ENCODE measurements at regions not wholly inside any gene's neighbourhood (a gene's known extent, or its start where the extent isn't known, plus 50 kb on each side); places are given as distances from the start of the nearest gene placed in this dataset.

DNA sequence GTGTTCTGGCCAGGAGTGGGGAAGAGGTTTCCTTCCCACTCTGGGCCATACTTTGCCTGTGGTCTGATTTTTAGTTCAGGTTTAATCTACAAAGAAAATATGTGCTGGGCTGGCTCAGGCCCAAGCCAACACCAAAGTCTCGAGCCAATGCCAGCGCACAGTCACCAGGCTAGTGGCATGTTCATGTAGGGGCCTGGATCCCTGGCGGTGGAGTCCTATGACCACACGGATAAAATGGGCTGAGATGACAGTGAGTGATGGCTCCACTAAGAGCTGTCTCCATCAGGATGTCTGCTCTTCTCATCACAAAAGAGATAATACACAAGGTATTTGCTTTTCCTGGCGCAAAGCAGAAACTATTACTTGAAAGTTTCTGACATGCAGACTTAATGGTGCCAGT lies 92.9 kb upstream of the PTPN3 start:
- no peak overlapping the region for H3K9ac ChIP-seq (replicated peaks in 1 of 4; ENCODE audit: extremely low read depth in 1 of 4, low read depth in 3 of 4, low read length in 3 of 4)
- H3K79me1 ChIP-seq (ENCODE audit: low read depth, low read length) = no peaks in the 10 kb centered on the region
- no peaks in the 10 kb centered on the region for H3K4me1 ChIP-seq (replicated peaks in 1 of 4; ENCODE audit: control insufficient read depth in 3 of 4, insufficient read depth in 4 of 4, low read length in 3 of 4)
- POLR2A ChIA-PET (ENCODE audit: partially characterized antibody) = no interaction called here
- H2BK5ac ChIP-seq (ENCODE audit: low read depth, low read length) = no peak overlapping the region
- FAIRE-seq = no peak
- H3K27me3 ChIP-seq (replicated peaks in 1 of 4; ENCODE audit: control insufficient read depth in 3 of 4, extremely low read depth in 1 of 4, insufficient read depth in 3 of 4, low read length in 3 of 4) = no peaks in the 10 kb centered on the region
- no peaks in the 10 kb centered on the region; a peak in 1 of 4 replicates for H3K9me3 ChIP-seq (ENCODE audit: insufficient read depth in 2 of 2, low read depth in 1 of 2, low read length in 1 of 2)
- CTCF ChIA-PET (ENCODE audit: partially characterized antibody) = interaction anchor here (0.8 to 3.7 kb wide), 4 partner anchors 8 to 21 kb away, joined by 3 to 22 read pairs (median 4); no protein-coding TSS in a partner anchor
- H4K8ac ChIP-seq (ENCODE audit: extremely low read depth, insufficient read depth, low read length) = no peak overlapping the region
- H3K79me2 ChIP-seq (ENCODE audit: control insufficient read depth in 1 of 2, insufficient read depth in 2 of 2, low read length in 2 of 2) = no peaks in the 10 kb centered on the region
- no peak overlapping the region for H2BK15ac ChIP-seq (ENCODE audit: low read length)
- no peak for DNase-seq (ENCODE audit: low read depth in 1 of 2, low spot score in 2 of 2)
- H2AFZ ChIP-seq (ENCODE audit: low read length) = no peak overlapping the region
- no peaks in the 10 kb centered on the region for H3K23me2 ChIP-seq (ENCODE audit: low read depth, low read length)
- H4K20me1 ChIP-seq (replicated peaks in 1 of 2; ENCODE audit: control insufficient read depth in 1 of 2, insufficient read depth in 2 of 2, low read length in 2 of 2) = no peaks in the 10 kb centered on the region
- H3K4ac ChIP-seq (replicated peaks; ENCODE audit: insufficient read length, low read depth, low read length) = no peak overlapping the region
- WGBS, 2 experiments (ENCODE audit: extremely low coverage in 1 of 2, insufficient coverage in 1 of 2, insufficient read length in 1 of 2, insufficient replicate concordance in 2 of 2, low coverage in 1 of 2, low lambda C conversion rate in 2 of 2, missing lambda C conversion rate in 1 of 2) = 90% methylated on average over 5 of the region's 5 CpGs; no CpG with 5 or more reads in 1 of the 2 experiments
- no peak overlapping the region for H3K27ac ChIP-seq (ENCODE audit: low read depth, low read length)
- no peak overlapping the region for H2BK12ac ChIP-seq (ENCODE audit: low read depth, low read length)
- no peaks in the 10 kb centered on the region for H3K36me3 ChIP-seq (ENCODE audit: control insufficient read depth in 2 of 4, insufficient read depth in 4 of 4, low read length in 3 of 4)
- no peak overlapping the region for H4K5ac ChIP-seq (ENCODE audit: insufficient read length, low read depth, low read length)
- H3K14ac ChIP-seq (ENCODE audit: insufficient read length) = no peak overlapping the region
- H3K4me3 ChIP-seq (ENCODE audit: extremely low read depth in 1 of 4, insufficient read depth in 2 of 4, low read depth in 3 of 4, low read length in 4 of 4) = no peak overlapping the region
- H2BK120ac ChIP-seq (replicated peaks; ENCODE audit: low read depth, low read length) = no peak overlapping the region
- no peak overlapping the region for H4K91ac ChIP-seq (replicated peaks; ENCODE audit: insufficient read length, low read length)
- H3K4me2 ChIP-seq (ENCODE audit: insufficient read depth in 1 of 2, low read depth in 2 of 2, low read length in 2 of 2) = no peak overlapping the region
- H2AK5ac ChIP-seq (ENCODE audit: low read depth, low read length) = no peak overlapping the region
- no peak overlapping the region for H3K23ac ChIP-seq (ENCODE audit: insufficient read length)
- H3K18ac ChIP-seq (ENCODE audit: extremely low read depth, low read length) = no peak overlapping the region
- H3K56ac ChIP-seq (replicated peaks; ENCODE audit: insufficient read length, low read depth, low read length) = no peak overlapping the region
- no peak overlapping the region for H2BK20ac ChIP-seq (ENCODE audit: low read length)
- TF ChIP-seq TBP (IDR thresholded peaks at IDR 0.05; ENCODE audit: low read depth, low read length) = no peak
- TF ChIP-seq SP1 (IDR thresholded peaks at IDR 0.05; ENCODE audit: low read depth, low read length) = no peak
- TF ChIP-seq, protein P1, sequence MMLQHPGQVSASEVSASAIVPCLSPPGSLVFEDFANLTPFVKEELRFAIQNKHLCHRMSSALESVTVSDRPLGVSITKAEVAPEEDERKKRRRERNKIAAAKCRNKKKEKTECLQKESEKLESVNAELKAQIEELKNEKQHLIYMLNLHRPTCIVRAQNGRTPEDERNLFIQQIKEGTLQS (IDR thresholded peaks at IDR 0.05; ENCODE audit: insufficient read depth, low read depth, low read length) = no peak
